Mesothelial cell of epicardium (in vitro differentiated cells): ENCODE measurements at regions not wholly inside any gene's neighbourhood (a gene's known extent, or its start where the extent isn't known, plus 50 kb on each side); places are given as distances from the start of the nearest gene placed in this dataset.
A peak's percentile ranks its signal among the peaks of the same experiment; 100 is the strongest.

ENCODE experiments used
- DNase-seq, 2 experiments: peaks; one replicate each; pipeline ENCODE4 v3.0.0; 2021; ENCODE audit warnings: low spot score in 2 of 2; ENCODE audit not compliant: unreplicated experiment in 2 of 2
- H3K27ac Mint-ChIP-seq: 2 replicates; pipeline ENCODE4 v1.8.0; 2021; ENCODE audit warnings: mixed read lengths
- H3K27me3 Mint-ChIP-seq: 2 replicates; pipeline ENCODE4 v1.8.0; 2021; ENCODE audit warnings: low read depth, mixed read lengths
- H3K36me3 Mint-ChIP-seq: 2 replicates; pipeline ENCODE4 v1.8.0; 2021; ENCODE audit warnings: mixed read lengths
- H3K4me1 Mint-ChIP-seq: 2 replicates; pipeline ENCODE4 v1.8.0; 2021; ENCODE audit warnings: mixed read lengths
- H3K4me3 Mint-ChIP-seq: 2 replicates; pipeline ENCODE4 v1.8.0; 2021; ENCODE audit warnings: mild to moderate bottlenecking, moderate library complexity, mixed read lengths
- H3K9me3 Mint-ChIP-seq: 2 replicates; pipeline ENCODE4 v1.8.0; 2021; ENCODE audit warnings: mixed read lengths
- CTCF ChIP-seq: fragments of 200-600 bp; sonication (generic); IDR thresholded peaks from one replicate; pipeline ENCODE4 v1.5.0; 2021; ENCODE audit warnings: antibody characterized with exemption; ENCODE audit not compliant: unreplicated experiment

GRCh38 chr14:22095860-22096513 lies 422.4 kb upstream of the OR4E1 start:
- Mint-ChIP-seq H3K4me3 (no peak overlapping the region), H3K27ac (no peak overlapping the region), H3K9me3 (no peaks in the 10 kb centered on the region), H3K36me3 (no peaks in the 10 kb centered on the region), H3K4me1 (no peaks in the 10 kb centered on the region), H3K27me3 (peaks cover 34% of the 10 kb centered on the region)
- no peak for TF ChIP-seq CTCF
- DNase-seq = no peak

DNA sequence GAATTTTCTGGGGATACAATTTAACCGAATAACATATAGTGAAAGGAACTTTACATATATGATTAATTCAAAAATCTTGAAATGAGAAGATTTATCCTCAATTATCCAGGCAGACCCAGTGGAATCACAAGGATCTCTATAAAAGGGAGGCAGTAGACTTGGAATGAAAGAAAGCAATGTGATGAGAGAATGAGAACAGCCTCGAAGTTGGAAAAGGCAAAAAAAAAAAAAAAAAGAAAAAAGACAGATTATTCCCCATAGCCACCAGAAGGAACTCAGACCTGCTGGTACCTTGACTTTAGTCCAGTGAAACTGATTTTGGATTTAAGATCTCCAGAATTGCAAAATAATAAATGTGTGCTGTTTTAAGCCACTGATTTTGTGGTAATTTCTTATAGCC lies 416.3 kb upstream of the OR4E1 start:
- no peaks in the 10 kb centered on the region for H3K36me3 Mint-ChIP-seq
- peaks cover 12% of the 10 kb centered on the region for H3K27me3 Mint-ChIP-seq
- no peak overlapping the region for H3K27ac Mint-ChIP-seq
- no peak overlapping the region for H3K4me3 Mint-ChIP-seq
- no peak for DNase-seq
- H3K9me3 Mint-ChIP-seq = no peaks in the 10 kb centered on the region
- H3K4me1 Mint-ChIP-seq = no peaks in the 10 kb centered on the region
- TF ChIP-seq CTCF = no peak

GRCh38 chr14:22088614-22089342 lies 415.2 kb upstream of the OR4E1 start:
- no peak for DNase-seq
- H3K27ac Mint-ChIP-seq = no peak overlapping the region
- H3K4me3 Mint-ChIP-seq = no peak overlapping the region
- peaks cover 16% of the 10 kb centered on the region for H3K27me3 Mint-ChIP-seq
- no peaks in the 10 kb centered on the region for H3K9me3 Mint-ChIP-seq
- H3K4me1 Mint-ChIP-seq = no peaks in the 10 kb centered on the region
- TF ChIP-seq CTCF = no peak
- no peaks in the 10 kb centered on the region for H3K36me3 Mint-ChIP-seq

DNA sequence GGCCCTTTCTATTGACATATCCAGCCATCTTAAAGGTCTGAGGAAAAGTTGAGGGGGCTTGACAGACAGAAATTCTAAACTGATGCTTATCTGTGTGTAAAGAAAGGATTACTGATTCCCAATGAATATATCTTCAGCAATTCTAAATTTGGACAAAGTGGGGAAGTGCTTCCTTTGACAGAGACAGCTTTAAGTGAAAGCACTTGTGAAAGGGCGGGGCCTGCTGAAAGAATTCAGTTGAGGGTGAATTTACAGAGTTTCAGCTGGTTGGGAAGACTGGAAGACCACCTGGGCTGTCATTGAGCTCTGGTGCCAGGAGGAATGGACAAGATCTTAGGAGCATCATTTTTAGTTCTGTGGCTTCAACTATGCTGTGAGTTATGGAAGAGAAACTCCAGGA lies 412.5 kb upstream of the OR4E1 start:
- Mint-ChIP-seq H3K9me3 (no peaks in the 10 kb centered on the region), H3K27me3 (peaks cover 25% of the 10 kb centered on the region), H3K4me3 (no peak overlapping the region), H3K4me1 (no peaks in the 10 kb centered on the region), H3K36me3 (no peaks in the 10 kb centered on the region), H3K27ac (no peak overlapping the region)
- no peak for DNase-seq
- TF ChIP-seq CTCF = no peak

DNA sequence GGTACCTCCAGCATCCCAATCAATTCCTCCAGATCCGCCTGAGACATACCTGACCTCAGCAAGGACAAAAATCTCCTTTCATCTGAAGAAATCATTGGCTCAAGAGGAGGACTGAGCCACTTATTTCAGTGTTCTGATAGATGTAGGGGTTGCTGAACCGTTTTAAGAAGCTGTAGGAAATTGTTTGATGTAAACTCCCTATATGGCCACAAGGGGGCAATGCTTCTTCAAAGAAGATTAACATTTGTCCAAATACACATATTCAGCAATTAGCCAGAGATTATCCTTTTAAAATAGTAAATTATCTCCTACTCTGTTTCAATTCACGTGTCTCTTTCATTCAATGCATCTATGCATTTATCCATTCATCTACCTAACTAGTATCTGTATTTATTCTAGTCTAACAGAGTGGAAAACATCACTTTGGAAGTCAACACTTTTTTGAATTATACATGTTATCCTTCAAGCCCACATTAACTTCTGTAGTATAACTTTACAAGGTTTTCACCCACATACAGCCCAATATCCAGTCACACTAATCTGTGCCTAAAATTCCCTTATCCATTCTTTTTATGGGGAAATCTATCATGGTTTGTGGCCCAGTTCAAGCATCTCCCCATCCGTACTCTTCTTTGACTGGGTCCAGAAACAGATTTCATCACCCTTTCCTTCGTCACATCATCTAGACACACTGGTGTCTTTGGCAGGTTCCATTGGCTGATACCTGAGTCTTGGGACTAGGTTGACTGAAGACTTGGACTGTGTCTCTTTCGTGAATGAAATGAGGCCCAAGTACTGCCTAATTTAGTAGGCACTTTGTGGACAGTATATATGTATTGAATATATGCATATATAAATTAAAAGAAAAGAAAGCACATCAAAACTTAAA lies 411.0 kb upstream of the OR4E1 start:
- peak; percentile 89 for TF ChIP-seq CTCF
- no peak for DNase-seq
- no peak overlapping the region for H3K4me3 Mint-ChIP-seq
- no peak overlapping the region for H3K27ac Mint-ChIP-seq
- H3K36me3 Mint-ChIP-seq = no peaks in the 10 kb centered on the region
- peaks cover 26% of the 10 kb centered on the region for H3K27me3 Mint-ChIP-seq
- no peaks in the 10 kb centered on the region for H3K4me1 Mint-ChIP-seq
- H3K9me3 Mint-ChIP-seq = no peaks in the 10 kb centered on the region
